ENCODE measurements at regions not wholly inside any gene's neighbourhood (a gene's known extent, or its start where the extent isn't known, plus 50 kb on each side); places are given as distances from the start of the nearest gene placed in this dataset.

DNA sequence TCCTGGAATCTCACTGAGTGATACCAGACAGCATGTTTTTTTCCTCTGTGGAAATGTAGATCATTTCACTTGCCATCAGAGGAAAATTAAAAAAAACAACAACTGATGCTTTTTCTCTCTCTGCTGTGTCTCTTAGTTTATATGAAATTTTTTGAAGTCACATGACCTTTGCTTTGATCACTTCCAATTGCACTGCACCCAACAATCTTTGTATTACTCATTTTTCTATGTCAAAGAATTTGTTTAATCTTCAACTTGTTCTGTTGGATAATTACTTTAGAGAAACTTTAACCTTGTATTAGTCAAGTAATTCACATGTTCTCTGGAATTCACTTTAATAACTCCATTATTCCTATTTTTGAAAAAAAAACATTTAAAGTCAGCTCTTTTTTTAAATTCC lies 1452.7 kb upstream of the CDH8 start:
- no peak for TF ChIP-seq POLR2AphosphoS5 (IDR thresholded peaks at IDR 0.05; ENCODE audit: insufficient read depth in 1 of 2, low read depth in 1 of 2)
- TF ChIP-seq, protein P1, sequence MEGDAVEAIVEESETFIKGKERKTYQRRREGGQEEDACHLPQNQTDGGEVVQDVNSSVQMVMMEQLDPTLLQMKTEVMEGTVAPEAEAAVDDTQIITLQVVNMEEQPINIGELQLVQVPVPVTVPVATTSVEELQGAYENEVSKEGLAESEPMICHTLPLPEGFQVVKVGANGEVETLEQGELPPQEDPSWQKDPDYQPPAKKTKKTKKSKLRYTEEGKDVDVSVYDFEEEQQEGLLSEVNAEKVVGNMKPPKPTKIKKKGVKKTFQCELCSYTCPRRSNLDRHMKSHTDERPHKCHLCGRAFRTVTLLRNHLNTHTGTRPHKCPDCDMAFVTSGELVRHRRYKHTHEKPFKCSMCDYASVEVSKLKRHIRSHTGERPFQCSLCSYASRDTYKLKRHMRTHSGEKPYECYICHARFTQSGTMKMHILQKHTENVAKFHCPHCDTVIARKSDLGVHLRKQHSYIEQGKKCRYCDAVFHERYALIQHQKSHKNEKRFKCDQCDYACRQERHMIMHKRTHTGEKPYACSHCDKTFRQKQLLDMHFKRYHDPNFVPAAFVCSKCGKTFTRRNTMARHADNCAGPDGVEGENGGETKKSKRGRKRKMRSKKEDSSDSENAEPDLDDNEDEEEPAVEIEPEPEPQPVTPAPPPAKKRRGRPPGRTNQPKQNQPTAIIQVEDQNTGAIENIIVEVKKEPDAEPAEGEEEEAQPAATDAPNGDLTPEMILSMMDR (IDR thresholded peaks at IDR 0.05), result no peak

All from vagina (tissue), 2 donors.